ENCODE measurements at regions not wholly inside any gene's neighbourhood (a gene's known extent, or its start where the extent isn't known, plus 50 kb on each side); places are given as distances from the start of the nearest gene placed in this dataset.
"Not testable (repeated sequence)": the region's sequence is repeated elsewhere in the genome, so short reads cannot be mapped to it uniquely, and the experiment has no call there.

DNA sequence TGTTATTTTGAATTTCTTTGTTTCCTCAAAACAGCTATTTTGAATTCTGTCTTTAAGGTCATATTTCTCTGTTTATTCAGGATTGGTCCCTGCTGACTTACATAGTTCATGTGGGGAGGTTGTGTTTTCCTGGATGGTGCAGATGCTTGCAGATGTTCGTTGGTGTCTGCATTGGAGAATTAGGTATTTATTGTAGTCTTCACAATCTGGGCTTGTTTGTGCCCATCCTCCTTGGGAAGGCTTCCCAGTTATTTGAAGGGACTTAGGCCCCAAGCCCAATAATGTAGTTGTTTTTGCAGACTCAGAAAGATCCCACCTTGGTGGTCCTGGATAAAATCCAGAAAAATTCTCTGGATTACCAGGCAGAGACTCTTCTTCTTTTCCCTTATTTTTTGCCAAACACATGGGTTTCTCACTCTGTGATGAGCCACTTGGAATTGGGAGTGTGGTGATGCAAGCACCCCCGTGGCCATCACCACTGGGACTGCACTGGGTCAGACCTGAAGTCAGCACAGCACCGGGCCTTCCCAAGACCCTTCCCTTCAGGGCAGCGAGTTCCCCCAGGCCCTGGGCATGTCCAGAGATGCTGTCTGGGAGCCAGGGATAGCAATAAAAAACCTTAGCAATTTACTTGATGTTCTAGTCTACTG lies 81.6 kb upstream of the EZR start:
- H3K36me3 Mint-ChIP-seq (ENCODE audit: low read depth): peaks cover 8% of the 10 kb centered on the region
- no peak overlapping the region for H3K4me3 Mint-ChIP-seq
- no peak overlapping the region for H3K27ac Mint-ChIP-seq
- no peak for DNase-seq (ENCODE audit: low spot score)
- H3K9me3 Mint-ChIP-seq: peaks cover 22% of the 10 kb centered on the region
- H3K4me1 Mint-ChIP-seq (ENCODE audit: low read depth): no peaks in the 10 kb centered on the region
- H3K27me3 Mint-ChIP-seq (ENCODE audit: low read depth): peaks cover 2% of the 10 kb centered on the region

DNA sequence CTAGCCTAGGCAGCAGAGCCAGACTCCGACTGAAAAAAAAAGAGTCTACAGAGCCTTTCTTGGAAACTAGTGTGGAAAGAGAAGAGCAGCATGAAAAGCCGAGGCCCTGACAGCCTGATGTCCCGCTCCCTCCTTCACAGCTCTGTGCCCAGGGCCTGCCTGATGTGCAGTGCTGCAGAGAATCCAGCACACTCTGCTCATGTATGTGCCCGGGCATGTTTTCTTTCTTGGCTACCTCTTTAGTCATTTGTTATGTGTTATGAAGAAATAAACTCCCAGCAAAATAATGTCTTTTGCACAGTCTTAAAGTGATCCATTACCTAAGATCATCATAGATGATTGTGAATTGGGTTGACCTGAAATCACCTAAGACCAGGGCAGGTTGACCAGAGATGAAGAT lies 78.1 kb upstream of the EZR start:
- Mint-ChIP-seq H3K36me3 (ENCODE audit: low read depth) (no peaks in the 10 kb centered on the region), H3K27me3 (ENCODE audit: low read depth) (no peaks in the 10 kb centered on the region), H3K4me1 (ENCODE audit: low read depth) (peaks cover 2% of the 10 kb centered on the region), H3K27ac (no peak overlapping the region), H3K9me3 (no peaks in the 10 kb centered on the region), H3K4me3 (no peak overlapping the region)
- DNase-seq (ENCODE audit: low spot score): no peak

DNA sequence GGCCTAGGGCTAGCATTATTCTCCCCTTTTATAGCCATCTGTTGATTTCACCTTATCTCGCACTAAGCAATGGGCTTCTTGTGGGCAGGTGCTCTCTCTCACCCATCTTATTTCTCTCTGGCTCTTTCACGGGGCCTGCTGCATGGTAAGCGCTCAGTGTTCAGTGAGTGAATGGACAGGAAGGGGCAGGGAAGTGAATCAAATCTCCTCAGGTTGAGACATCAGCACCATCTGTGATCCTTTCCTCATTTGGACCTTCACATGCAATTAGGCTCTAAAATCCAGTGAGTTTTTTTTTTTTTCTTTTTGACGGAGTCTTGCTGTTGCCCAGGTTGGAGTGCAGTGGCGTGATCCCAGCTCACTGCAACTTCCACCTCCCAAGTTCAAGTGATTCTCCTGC lies 76.5 kb upstream of the EZR start:
- DNase-seq (ENCODE audit: low spot score): no peak
- Mint-ChIP-seq H3K27ac (no peak overlapping the region), H3K27me3 (ENCODE audit: low read depth) (no peaks in the 10 kb centered on the region)

DNA sequence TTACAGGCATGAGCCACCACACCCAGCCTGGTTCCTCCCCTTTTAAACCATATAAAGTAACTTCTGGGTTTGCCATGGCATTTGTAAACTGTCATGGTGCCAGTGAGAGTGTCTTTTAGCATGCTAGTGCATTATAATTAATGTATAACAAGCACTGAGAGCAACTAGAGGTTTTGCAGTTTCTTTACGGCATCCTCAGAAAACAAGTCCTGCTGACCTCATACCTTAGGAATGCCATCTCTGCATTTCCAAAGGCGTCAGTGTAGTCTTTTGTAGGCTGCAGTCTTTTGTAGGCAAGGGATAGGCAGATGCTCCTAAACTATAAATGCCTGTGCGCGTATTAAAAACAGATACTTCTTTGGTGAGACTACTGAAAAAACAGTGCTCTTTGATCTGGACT lies 75.0 kb upstream of the EZR start:
- Mint-ChIP-seq H3K27me3 (ENCODE audit: low read depth) (no peaks in the 10 kb centered on the region), H3K36me3 (ENCODE audit: low read depth) (no peaks in the 10 kb centered on the region), H3K4me3 (no peak overlapping the region), H3K27ac (no peak overlapping the region), H3K9me3 (no peaks in the 10 kb centered on the region), H3K4me1 (ENCODE audit: low read depth) (peaks cover 3% of the 10 kb centered on the region)
- DNase-seq (ENCODE audit: low spot score): no peak

More for the DNA sequence above, 76.5 kb upstream of the EZR start:
- Mint-ChIP-seq H3K36me3 (ENCODE audit: low read depth) (no peaks in the 10 kb centered on the region), H3K4me3 (no peak overlapping the region), H3K9me3 (no peaks in the 10 kb centered on the region), H3K4me1 (ENCODE audit: low read depth) (peaks cover 3% of the 10 kb centered on the region)

DNA sequence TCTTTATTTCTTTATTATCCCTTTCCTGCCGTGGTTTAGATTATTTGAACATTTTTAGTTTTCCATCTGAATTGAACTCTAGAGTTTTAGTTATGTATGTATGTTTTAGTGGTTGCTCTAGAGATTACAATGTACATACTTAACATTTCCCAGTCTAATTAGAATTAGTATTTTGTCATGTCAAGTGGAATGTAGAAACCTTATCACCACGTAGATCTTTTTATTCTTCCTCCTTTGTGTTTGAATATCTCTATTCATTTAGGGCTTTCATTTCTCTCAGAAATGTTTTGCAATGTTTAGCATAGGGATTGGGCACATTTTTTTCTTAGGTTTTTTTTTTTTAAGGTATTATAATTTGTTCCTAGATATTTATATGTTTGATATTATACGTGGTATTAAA lies 73.1 kb upstream of the EZR start:
- H3K27me3 Mint-ChIP-seq (ENCODE audit: low read depth): no peaks in the 10 kb centered on the region
- peaks cover 3% of the 10 kb centered on the region for H3K4me1 Mint-ChIP-seq (ENCODE audit: low read depth)
- H3K4me3 Mint-ChIP-seq: no peak overlapping the region
- no peaks in the 10 kb centered on the region for H3K36me3 Mint-ChIP-seq (ENCODE audit: low read depth)
- H3K27ac Mint-ChIP-seq: no peak overlapping the region
- DNase-seq (ENCODE audit: low spot score): no peak
- H3K9me3 Mint-ChIP-seq: no peaks in the 10 kb centered on the region

DNA sequence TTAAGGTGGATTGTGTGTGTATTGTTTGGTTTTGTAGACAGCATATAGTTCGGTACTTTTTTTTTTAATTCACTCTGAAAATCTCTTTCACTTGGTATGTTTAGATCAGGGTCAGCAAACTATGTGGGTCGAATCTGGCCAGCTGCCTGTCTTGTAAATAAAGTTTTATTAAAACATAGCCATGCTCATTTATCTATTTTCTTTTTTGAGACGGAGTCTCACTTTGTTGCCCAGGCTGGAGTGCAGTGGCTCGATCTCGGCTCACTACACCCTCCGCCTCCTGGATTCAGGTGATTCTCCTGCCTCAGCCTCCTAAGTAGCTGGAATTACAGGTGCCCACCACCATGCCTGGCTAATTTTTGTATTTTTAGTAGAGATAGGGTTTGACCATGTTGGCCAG lies 72.4 kb upstream of the EZR start:
- DNase-seq (ENCODE audit: low spot score); H3K27me3 Mint-ChIP-seq (ENCODE audit: low read depth); H3K9me3 Mint-ChIP-seq; H3K27ac Mint-ChIP-seq; H3K4me1 Mint-ChIP-seq (ENCODE audit: low read depth); H3K36me3 Mint-ChIP-seq (ENCODE audit: low read depth); H3K4me3 Mint-ChIP-seq: not testable (repeated sequence)

DNA sequence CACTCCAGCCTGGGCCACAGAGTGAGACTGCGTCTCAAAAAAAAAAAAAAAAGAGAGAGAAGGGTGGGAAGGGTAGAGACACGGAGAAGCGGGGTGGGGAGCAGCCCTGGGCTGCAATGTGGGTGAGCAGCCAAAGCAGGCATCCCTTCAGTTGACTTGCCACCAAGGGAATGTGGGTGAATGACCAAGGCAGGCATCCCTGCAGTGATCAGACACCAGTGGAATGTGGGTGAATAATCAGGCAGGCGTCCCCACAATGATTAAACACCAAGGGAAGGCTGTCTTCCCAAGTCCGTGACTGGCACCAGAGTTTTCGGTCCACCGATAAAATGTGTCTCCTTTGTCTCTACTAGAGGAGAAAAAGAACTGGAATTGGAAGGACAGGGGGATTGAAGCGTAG lies 69.0 kb upstream of the EZR start:
- H3K27me3 Mint-ChIP-seq (ENCODE audit: low read depth); H3K27ac Mint-ChIP-seq; H3K4me3 Mint-ChIP-seq; H3K4me1 Mint-ChIP-seq (ENCODE audit: low read depth); DNase-seq (ENCODE audit: low spot score); H3K9me3 Mint-ChIP-seq; H3K36me3 Mint-ChIP-seq (ENCODE audit: low read depth): not testable (repeated sequence)

DNA sequence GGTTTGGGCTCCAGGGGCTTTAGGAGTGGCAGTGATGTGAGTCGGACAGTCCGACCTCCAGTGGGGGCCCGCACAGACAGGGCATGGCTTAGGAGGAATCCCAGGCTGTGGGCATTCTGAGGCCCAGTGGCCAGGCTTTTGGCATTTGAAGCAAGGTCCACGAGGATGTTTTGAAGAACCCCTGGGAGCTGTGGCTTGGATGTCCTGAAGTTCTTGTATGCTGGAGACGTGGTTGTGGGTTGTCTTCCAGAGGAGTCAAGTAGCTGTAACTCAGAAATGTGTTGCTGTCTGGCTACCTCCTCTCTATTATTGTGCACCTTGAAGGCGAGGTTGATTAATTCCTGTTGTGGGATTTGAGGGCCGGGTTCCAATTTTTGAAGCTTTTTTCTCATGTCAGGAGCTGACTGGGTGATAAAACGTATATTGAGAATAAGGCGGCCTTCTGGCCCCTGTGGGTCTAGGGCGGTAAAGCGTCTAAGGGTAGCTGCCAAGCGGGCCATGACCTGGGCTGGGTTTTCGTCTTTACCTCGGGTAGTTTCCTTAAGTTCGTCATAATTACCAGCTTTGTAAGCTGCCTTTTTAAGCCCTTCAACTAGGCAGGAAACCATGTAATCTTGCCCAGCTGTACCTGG lies 67.3 kb upstream of the EZR start:
- not testable (repeated sequence) for H3K27me3 Mint-ChIP-seq (ENCODE audit: low read depth); H3K9me3 Mint-ChIP-seq; H3K36me3 Mint-ChIP-seq (ENCODE audit: low read depth); H3K4me3 Mint-ChIP-seq; H3K27ac Mint-ChIP-seq; DNase-seq (ENCODE audit: low spot score); H3K4me1 Mint-ChIP-seq (ENCODE audit: low read depth)

DNA sequence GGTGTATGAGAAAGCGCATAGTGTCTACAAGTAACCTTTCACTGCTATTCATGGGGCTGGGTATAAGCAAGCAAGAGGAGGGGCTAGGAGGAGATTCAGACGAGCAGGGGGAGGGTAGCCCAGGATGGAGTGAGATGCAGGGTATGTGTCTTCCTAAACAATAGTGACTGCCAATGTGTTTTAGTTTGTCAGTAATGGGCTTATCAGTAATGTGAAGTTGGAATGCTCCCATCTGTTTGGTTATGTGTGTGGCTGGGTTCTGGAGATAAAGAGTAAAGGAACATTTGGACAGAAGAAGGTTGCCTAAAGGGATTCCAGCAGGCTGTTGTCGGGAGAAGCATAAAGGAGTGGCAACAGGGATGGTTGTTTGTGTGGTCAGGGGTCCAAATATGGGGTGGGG lies 62.7 kb upstream of the EZR start:
- not testable (repeated sequence) for H3K4me1 Mint-ChIP-seq (ENCODE audit: low read depth); H3K27me3 Mint-ChIP-seq (ENCODE audit: low read depth); H3K27ac Mint-ChIP-seq; H3K9me3 Mint-ChIP-seq; DNase-seq (ENCODE audit: low spot score); H3K4me3 Mint-ChIP-seq
- peaks cover 11% of the 10 kb centered on the region for H3K36me3 Mint-ChIP-seq (ENCODE audit: low read depth)

DNA sequence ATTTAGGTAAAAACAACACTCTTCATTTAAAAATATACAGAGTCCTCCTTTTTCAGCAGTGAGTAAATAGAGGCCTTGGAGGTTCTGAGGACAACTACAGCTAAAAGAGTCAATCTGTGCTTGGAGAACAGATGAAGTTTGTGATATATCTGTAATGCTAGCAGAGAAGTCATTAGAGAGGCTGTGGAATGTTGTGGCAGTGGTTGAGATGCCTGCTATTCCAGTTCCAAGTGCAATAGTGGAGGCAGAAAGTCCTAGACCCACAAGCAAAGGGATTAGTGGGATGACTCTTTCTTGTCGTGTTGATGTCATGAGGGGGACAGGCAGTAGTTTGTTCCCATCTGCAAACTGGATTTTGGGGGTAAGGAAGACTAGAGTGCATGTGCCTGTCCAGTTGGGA lies 62.1 kb upstream of the EZR start:
- Mint-ChIP-seq H3K36me3 (ENCODE audit: low read depth) (peaks cover 11% of the 10 kb centered on the region), H3K9me3 (peaks cover 13% of the 10 kb centered on the region)
- H3K4me1 Mint-ChIP-seq (ENCODE audit: low read depth); H3K4me3 Mint-ChIP-seq; H3K27me3 Mint-ChIP-seq (ENCODE audit: low read depth); DNase-seq (ENCODE audit: low spot score); H3K27ac Mint-ChIP-seq: not testable (repeated sequence)

DNA sequence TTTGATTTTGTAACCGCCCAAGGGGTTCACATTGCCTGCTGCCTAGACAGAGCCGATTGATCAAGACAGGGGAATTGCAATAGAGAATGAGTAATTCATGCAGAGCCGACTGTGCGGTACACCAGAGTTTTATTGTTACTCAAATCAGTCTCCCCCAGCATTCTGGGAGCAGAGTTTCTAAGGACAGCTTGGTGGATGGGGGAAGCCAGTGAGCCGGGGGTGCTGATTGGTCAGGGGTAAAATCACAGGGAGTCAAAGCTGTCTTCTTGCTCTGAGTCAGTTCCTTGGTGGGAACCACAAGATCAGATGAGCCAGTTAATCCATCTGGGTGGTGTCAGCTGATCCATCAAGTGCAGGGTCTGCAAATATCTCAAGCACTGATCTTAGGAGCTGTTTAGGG lies 60.0 kb upstream of the EZR start:
- DNase-seq (ENCODE audit: low spot score): peak; percentile 71
- Mint-ChIP-seq H3K9me3 (peaks cover 13% of the 10 kb centered on the region), H3K4me1 (ENCODE audit: low read depth) (peaks cover 6% of the 10 kb centered on the region), H3K27me3 (ENCODE audit: low read depth) (no peaks in the 10 kb centered on the region), H3K4me3 (no peak overlapping the region), H3K27ac (no peak overlapping the region), H3K36me3 (ENCODE audit: low read depth) (peaks cover 11% of the 10 kb centered on the region)

DNA sequence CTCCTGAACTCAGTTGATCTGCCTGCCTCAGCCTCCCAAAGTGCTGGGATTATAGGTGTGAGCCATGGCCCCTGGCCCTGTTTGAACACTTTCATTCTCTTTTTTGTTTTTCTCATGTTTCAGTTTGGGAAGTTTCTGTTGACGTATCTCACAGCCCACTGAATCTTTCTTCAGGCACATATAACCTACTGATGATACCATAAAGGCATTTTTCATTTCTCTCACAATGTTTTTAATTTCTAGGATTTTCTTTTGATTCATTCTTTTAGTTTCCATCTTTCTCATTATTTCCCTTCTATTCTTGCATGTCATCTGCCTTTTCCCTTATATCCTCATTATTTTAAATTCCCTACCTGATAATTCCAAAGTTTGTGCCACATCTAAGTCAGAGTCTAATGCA lies 58.5 kb upstream of the EZR start:
- peaks cover 13% of the 10 kb centered on the region for H3K9me3 Mint-ChIP-seq
- H3K4me1 Mint-ChIP-seq (ENCODE audit: low read depth): peaks cover 6% of the 10 kb centered on the region
- no peak overlapping the region for H3K4me3 Mint-ChIP-seq
- no peak overlapping the region for H3K27ac Mint-ChIP-seq
- DNase-seq (ENCODE audit: low spot score): no peak
- no peaks in the 10 kb centered on the region for H3K27me3 Mint-ChIP-seq (ENCODE audit: low read depth)
- peaks cover 11% of the 10 kb centered on the region for H3K36me3 Mint-ChIP-seq (ENCODE audit: low read depth)

DNA sequence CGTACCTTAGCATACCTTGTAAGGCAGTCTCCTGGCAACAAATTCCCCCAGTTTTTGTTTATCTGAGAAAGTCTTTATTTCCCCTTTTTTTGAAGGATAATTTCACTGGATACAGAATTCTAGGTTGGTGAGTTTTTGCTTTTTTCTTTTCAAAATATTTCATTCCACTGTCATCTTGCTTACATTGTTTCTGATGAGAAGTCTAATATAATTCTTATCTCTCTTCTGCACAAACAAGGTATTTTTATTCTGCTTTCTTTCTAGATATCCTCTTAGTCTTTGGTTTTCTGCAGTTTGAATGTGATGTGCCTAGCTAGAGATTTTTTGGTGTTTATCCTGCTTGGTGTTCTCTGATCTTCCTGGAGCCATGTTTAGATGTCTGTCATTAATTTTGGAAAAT lies 57.7 kb upstream of the EZR start:
- DNase-seq (ENCODE audit: low spot score): no peak
- no peak overlapping the region for H3K27ac Mint-ChIP-seq
- H3K4me3 Mint-ChIP-seq: no peak overlapping the region
- H3K36me3 Mint-ChIP-seq (ENCODE audit: low read depth): peaks cover 11% of the 10 kb centered on the region
- H3K9me3 Mint-ChIP-seq: peaks cover 13% of the 10 kb centered on the region
- peaks cover 6% of the 10 kb centered on the region for H3K4me1 Mint-ChIP-seq (ENCODE audit: low read depth)
- H3K27me3 Mint-ChIP-seq (ENCODE audit: low read depth): no peaks in the 10 kb centered on the region

DNA sequence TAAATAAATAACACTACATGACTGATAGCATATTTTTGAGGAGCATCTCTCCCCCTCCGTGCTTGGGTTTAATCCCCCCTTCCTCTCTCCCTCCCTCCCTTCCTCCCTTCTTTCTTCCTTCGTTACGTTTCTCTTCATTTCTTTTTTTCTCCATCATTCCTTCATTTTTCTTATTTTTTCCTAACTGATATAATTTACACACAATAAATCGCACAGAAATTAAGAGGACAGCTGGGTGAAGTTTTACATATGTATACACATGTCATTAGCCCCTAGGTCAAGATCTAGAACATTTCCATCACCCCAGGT lies 51.4 kb upstream of the EZR start:
- no peaks in the 10 kb centered on the region for H3K36me3 Mint-ChIP-seq (ENCODE audit: low read depth)
- no peaks in the 10 kb centered on the region for H3K27me3 Mint-ChIP-seq (ENCODE audit: low read depth)
- H3K27ac Mint-ChIP-seq: peak overlapping the region; percentile 97
- no peak for DNase-seq (ENCODE audit: low spot score)
- no peaks in the 10 kb centered on the region for H3K9me3 Mint-ChIP-seq
- H3K4me1 Mint-ChIP-seq (ENCODE audit: low read depth): peaks cover 27% of the 10 kb centered on the region
- peak overlapping the region; percentile 92 for H3K4me3 Mint-ChIP-seq
